A673 (cell line): ENCODE measurements at regions not wholly inside any gene's neighbourhood (a gene's known extent, or its start where the extent isn't known, plus 50 kb on each side); places are given as distances from the start of the nearest gene placed in this dataset.

Experiments used
- BruUV-seq: library from RNA; stranded (reverse); fragments of 400-500 nt; replicated peaks from 2 replicates; lab custom pipeline; 2021; lab: Mats Ljungman, UMichigan
- CTCF ChIA-PET: fragments of 300-600 bp; sonication (Branson Sonifier 250); formaldehyde crosslinking; loops from one replicate; lab custom pipeline; 2022; ENCODE audit warnings: antibody characterized with exemption; lab: Charles Lee
- POLR2A ChIA-PET: fragments of 300-600 bp; sonication (Branson Sonifier 250); formaldehyde crosslinking; loops from one replicate; lab custom pipeline; 2022; ENCODE audit warnings: antibody characterized with exemption; ENCODE audit not compliant: low non-redundant PET; lab: Charles Lee
- DNase-seq: peaks from one replicate; pipeline ENCODE4 v3.0.0-alpha.2; 2015; ENCODE audit warnings: low spot score
- H3K27ac ChIP-seq: fragments of 200-600 bp; sonication (generic); 2 replicates; pipeline ENCODE4 v1.5.1; 2016; ENCODE audit warnings: mixed run types, low read depth, mild to moderate bottlenecking, mixed read lengths, antibody characterized with exemption, low read length; ENCODE audit not compliant: poor library complexity, severe bottlenecking
- H3K27me3 ChIP-seq: fragments of 200-600 bp; sonication (generic); replicated peaks from 2 replicates; pipeline ENCODE4 v1.6.1; 2017; ENCODE audit warnings: mixed run types, low read depth, mild to moderate bottlenecking, mixed read lengths, antibody characterized with exemption, low read length; ENCODE audit not compliant: insufficient read depth, poor library complexity
- H3K36me3 ChIP-seq: fragments of 200-600 bp; sonication (generic); 2 replicates; pipeline ENCODE4 v1.6.1; 2016; ENCODE audit warnings: mixed run types, mild to moderate bottlenecking, mixed read lengths, antibody characterized with exemption, low read length; ENCODE audit not compliant: insufficient read depth, poor library complexity, severe bottlenecking
- H3K4me1 ChIP-seq: fragments of 200-600 bp; sonication (generic); 2 replicates; pipeline ENCODE4 v1.6.1; 2017; ENCODE audit warnings: mixed run types, mild to moderate bottlenecking, mixed read lengths, antibody characterized with exemption, low read length; ENCODE audit not compliant: insufficient read depth, poor library complexity, severe bottlenecking
- H3K4me3 ChIP-seq: fragments of 200-600 bp; sonication (generic); 2 replicates; pipeline ENCODE4 v1.5.1; 2016; ENCODE audit warnings: low read depth, mixed run types, mild to moderate bottlenecking, mixed read lengths, low read length; ENCODE audit not compliant: poor library complexity, severe bottlenecking
- H3K9me3 ChIP-seq: fragments of 200-600 bp; sonication (generic); 2 replicates; pipeline ENCODE4 v1.6.1; 2016; ENCODE audit warnings: mixed run types, low read depth, mild to moderate bottlenecking, mixed read lengths, antibody characterized with exemption, low read length; ENCODE audit not compliant: poor library complexity, severe bottlenecking
- CTCF ChIP-seq: fragments of 300-800, 200-600 bp; sonication (generic); conservative IDR thresholded peaks from 2 replicates; pipeline ENCODE4 v1.5.1; 2017; ENCODE audit warnings: low read depth, mild to moderate bottlenecking, antibody characterized with exemption, low read length, moderate library complexity, mixed read lengths
- EZH2 ChIP-seq: fragments of 200-600 bp; sonication (generic); IDR thresholded peaks from 2 replicates; pipeline ENCODE4 v1.6.1; 2017; ENCODE audit warnings: borderline replicate concordance, low read depth, mild to moderate bottlenecking, mixed read lengths, antibody characterized with exemption, low read length; ENCODE audit not compliant: poor library complexity, severe bottlenecking
- intact Hi-C: fragments of 100-400 bp; cut with micrococcal nuclease; formaldehyde crosslinking; loops from one replicate; pipeline ENCODE4 v1.10.0; 2022; ENCODE audit not compliant: unreplicated experiment

GRCh38 chr4:171719691-171720090 lies 93.5 kb upstream of the GALNTL6 start:
- H3K4me1 ChIP-seq, result no peaks in the 10 kb centered on the region
- POLR2A ChIA-PET, result no interaction called here
- no TSS peak for BruUV-seq
- DNase-seq, result no peak
- no peaks in the 10 kb centered on the region for H3K9me3 ChIP-seq
- no peak for TF ChIP-seq EZH2
- H3K27me3 ChIP-seq, result no peaks in the 10 kb centered on the region
- CTCF ChIA-PET, result no interaction called here
- intact Hi-C loops, result no loop called here
- no peak overlapping the region for H3K27ac ChIP-seq
- no peaks in the 10 kb centered on the region for H3K36me3 ChIP-seq
- no peak overlapping the region for H3K4me3 ChIP-seq

GRCh38 chr4:171718665-171719064 lies 94.5 kb upstream of the GALNTL6 start:
- TF ChIP-seq EZH2 (no peak), CTCF (no peak)
- CTCF ChIA-PET, result no interaction called here
- Histone ChIP-seq H3K9me3 (no peaks in the 10 kb centered on the region), H3K27ac (no peak overlapping the region), H3K27me3 (no peaks in the 10 kb centered on the region), H3K4me1 (no peaks in the 10 kb centered on the region), H3K36me3 (no peaks in the 10 kb centered on the region), H3K4me3 (no peak overlapping the region)
- no peak for DNase-seq
- no TSS peak for BruUV-seq
- intact Hi-C loops, result no loop called here
- POLR2A ChIA-PET, result no interaction called here

- Histone ChIP-seq H3K27ac (no peak overlapping the region), H3K27me3 (no peaks in the 10 kb centered on the region), H3K9me3 (no peaks in the 10 kb centered on the region), H3K4me1 (no peaks in the 10 kb centered on the region), H3K36me3 (no peaks in the 10 kb centered on the region), H3K4me3 (no peak overlapping the region)
- CTCF ChIA-PET, result no interaction called here
- POLR2A ChIA-PET, result no interaction called here
- TF ChIP-seq CTCF (no peak), EZH2 (no peak)
- BruUV-seq, result no TSS peak
- no peak for DNase-seq
- intact Hi-C loops, result no loop called here
Measured at GRCh38 chr4:171718069-171718468, 95.1 kb upstream of the GALNTL6 start.

GRCh38 chr4:171717231-171717741 lies 95.9 kb upstream of the GALNTL6 start:
- Histone ChIP-seq H3K27me3 (no peaks in the 10 kb centered on the region), H3K4me1 (no peaks in the 10 kb centered on the region), H3K4me3 (no peak overlapping the region), H3K36me3 (no peaks in the 10 kb centered on the region), H3K9me3 (no peaks in the 10 kb centered on the region), H3K27ac (no peak overlapping the region)
- CTCF ChIA-PET, result no interaction called here
- no peak for DNase-seq
- TF ChIP-seq EZH2 (no peak), CTCF (no peak)
- POLR2A ChIA-PET, result no interaction called here
- intact Hi-C loops, result no loop called here
- no TSS peak for BruUV-seq
